AG04450 (cell line): ENCODE measurements at regions not wholly inside any gene's neighbourhood (a gene's known extent, or its start where the extent isn't known, plus 50 kb on each side); places are given as distances from the start of the nearest gene placed in this dataset.
"Not testable (repeated sequence)": the region's sequence is repeated elsewhere in the genome, so short reads cannot be mapped to it uniquely, and the experiment has no call there.

Experiments
- CTCF ChIA-PET: fragments of 300-600, 350-600 bp; formaldehyde crosslinking; extraction: SDS; loops from one replicate; lab custom pipeline; 2022; ENCODE audit warnings: antibody characterized with exemption, inconsistent platforms; lab: Charles Lee
- POLR2A ChIA-PET: fragments of 350-600 bp; formaldehyde crosslinking; extraction: SDS; loops from one replicate; lab custom pipeline; 2021; ENCODE audit warnings: antibody characterized with exemption, inconsistent platforms; lab: Yijun Ruan, JAX
- DNase-seq: peaks from one replicate; pipeline ENCODE4 v3.0.0-alpha.2; 2011; ENCODE audit warnings: low read depth, low spot score
- H3K27ac ChIP-seq: one replicate; pipeline ENCODE4 v1.5.1; 2012; ENCODE audit warnings: low read depth, low read length, control low read depth
- H3K27me3 ChIP-seq: one replicate; pipeline ENCODE4 v1.6.0; 2012; ENCODE audit warnings: low read length; ENCODE audit not compliant: control insufficient read depth, insufficient read depth
- H3K4me3 ChIP-seq: 2 replicates; pipeline ENCODE4 v1.5.1; 2011; ENCODE audit warnings: mild to moderate bottlenecking, low read depth, low read length, control low read depth
- H3K9me3 ChIP-seq: 2 replicates; pipeline ENCODE4 v1.5.1; 2012; ENCODE audit warnings: low read length; ENCODE audit not compliant: control insufficient read depth, insufficient read depth
- TF ChIP-seq, protein P1 (sequence below): IDR thresholded peaks from 2 replicates; pipeline ENCODE4 v1.5.1; 2011; ENCODE audit warnings: low read depth, low read length, control low read depth, inconsistent platforms

DNA sequence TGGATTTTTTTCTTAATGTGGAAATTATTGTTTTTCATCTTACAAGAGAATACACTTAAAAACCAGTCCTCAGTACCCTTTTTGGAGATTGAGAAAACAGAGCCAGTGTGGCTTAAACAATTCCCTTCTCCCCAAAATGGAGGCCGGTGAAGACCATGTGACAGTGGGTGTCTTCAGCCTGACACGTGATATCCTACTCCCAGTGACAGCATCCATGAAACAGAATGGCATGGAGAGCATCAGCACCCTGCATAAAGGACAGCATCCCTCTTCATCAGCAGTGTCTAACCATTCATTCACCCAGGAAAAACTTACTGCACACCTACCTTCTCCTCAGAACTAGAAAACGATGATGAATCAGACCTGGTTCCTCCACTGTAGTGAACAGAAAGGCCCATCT is 103.4 kb upstream of the RAI14 start:
- ChIA-PET CTCF (interaction anchor here (1.0 kb wide), 1 partner anchor 15 kb away, joined by 3 read pairs; no protein-coding TSS in a partner anchor), POLR2A (no interaction called here)
- TF ChIP-seq, protein P1, sequence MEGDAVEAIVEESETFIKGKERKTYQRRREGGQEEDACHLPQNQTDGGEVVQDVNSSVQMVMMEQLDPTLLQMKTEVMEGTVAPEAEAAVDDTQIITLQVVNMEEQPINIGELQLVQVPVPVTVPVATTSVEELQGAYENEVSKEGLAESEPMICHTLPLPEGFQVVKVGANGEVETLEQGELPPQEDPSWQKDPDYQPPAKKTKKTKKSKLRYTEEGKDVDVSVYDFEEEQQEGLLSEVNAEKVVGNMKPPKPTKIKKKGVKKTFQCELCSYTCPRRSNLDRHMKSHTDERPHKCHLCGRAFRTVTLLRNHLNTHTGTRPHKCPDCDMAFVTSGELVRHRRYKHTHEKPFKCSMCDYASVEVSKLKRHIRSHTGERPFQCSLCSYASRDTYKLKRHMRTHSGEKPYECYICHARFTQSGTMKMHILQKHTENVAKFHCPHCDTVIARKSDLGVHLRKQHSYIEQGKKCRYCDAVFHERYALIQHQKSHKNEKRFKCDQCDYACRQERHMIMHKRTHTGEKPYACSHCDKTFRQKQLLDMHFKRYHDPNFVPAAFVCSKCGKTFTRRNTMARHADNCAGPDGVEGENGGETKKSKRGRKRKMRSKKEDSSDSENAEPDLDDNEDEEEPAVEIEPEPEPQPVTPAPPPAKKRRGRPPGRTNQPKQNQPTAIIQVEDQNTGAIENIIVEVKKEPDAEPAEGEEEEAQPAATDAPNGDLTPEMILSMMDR, result no peak
- no peak for DNase-seq
- H3K27me3 ChIP-seq, result no peaks in the 10 kb centered on the region
- H3K9me3 ChIP-seq, result no peaks in the 10 kb centered on the region
- H3K4me3 ChIP-seq, result no peak overlapping the region
- H3K27ac ChIP-seq, result no peak overlapping the region

DNA sequence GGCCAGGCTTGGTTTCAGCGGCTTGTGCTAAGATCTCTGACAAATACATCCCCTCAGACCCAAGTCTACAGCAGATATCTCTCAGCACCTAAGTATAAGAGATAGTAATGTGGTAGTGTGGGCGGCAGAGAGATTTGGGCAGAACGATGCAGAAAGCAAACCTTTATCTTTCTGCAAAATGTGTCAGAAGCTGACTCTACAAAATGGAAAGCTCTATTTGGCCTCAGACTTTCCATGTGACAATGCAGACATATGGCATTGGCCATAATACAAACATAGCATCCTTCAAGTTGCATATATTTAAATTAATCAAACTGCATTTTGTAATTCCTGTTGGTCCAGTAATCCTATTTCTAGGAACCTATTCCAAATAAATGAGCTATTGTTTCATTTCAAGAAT is 102.5 kb upstream of the RAI14 start:
- ChIA-PET CTCF (no interaction called here), POLR2A (interaction anchor here (0.8 kb wide), 1 partner anchor 19 kb away, joined by 3 read pairs; no protein-coding TSS in a partner anchor)
- Histone ChIP-seq H3K27me3 (no peaks in the 10 kb centered on the region), H3K27ac (no peak overlapping the region), H3K9me3 (no peaks in the 10 kb centered on the region), H3K4me3 (no peak overlapping the region)
- TF ChIP-seq, protein P1, result no peak
- no peak for DNase-seq

DNA sequence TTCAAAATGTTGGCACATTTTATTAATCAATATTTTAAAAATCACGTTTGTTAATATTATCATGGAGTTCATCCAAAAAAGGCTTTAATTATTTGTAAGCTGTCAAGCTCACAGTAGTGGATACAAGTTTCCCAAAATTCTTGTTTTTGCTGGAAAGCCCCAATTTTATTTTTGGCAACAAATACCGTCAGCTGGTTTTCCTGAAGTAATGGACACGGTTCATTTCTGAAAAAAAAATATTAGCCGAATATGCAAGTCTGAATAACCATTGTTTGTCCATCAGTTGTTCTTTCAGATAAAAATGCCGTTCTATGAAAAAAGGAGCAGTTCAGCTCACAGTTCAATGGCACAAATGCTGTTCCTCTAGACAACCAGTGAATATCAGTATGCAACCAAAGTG is 101.5 kb upstream of the RAI14 start:
- DNase-seq, result no peak
- H3K27me3 ChIP-seq, result no peaks in the 10 kb centered on the region
- TF ChIP-seq, protein P1, result no peak
- POLR2A ChIA-PET, result no interaction called here
- no peaks in the 10 kb centered on the region for H3K9me3 ChIP-seq
- H3K27ac ChIP-seq, result no peak overlapping the region
- H3K4me3 ChIP-seq, result no peak overlapping the region
- CTCF ChIA-PET, result no interaction called here

DNA sequence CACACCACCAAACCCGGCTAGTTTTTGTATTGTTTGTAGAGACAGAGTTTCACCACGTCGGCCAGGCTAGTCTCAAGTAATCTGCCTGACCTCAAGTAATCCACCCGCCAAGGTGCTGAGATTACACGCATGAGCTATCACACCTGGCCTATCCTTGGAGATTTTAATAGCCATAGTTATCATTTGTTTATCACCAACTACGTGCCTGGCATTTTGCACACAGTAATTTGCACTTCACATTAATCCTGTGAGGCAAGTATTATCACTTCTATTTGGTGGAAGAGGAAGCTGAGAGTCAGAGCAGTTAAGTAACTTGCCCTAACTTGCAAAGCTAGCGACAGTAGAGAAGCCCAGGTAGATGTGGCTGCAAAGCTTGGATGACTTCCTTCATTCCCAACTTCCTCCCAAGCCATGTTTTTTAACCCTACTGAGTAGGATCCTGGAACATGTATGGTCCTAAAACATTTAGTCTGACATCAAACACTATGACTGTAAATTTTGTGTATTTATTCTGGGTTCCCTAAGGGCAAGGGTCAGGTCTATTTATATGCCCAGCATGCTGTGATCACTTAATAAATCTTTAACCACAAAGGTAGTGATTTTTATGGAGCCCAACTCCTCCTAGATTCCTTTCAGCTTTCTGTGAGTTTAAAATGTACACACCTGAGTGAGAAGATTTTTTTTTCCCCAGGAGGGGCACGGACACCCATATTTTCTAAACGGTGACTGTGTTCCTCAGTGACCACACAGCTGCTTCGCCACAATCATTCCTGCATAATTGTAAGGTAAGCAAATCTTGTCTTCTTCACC is 100.2 kb upstream of the RAI14 start:
- Histone ChIP-seq H3K9me3 (no peaks in the 10 kb centered on the region), H3K4me3 (no peak overlapping the region), H3K27ac (no peak overlapping the region), H3K27me3 (no peaks in the 10 kb centered on the region)
- TF ChIP-seq, protein P1, result no peak
- POLR2A ChIA-PET, result no interaction called here
- DNase-seq, result no peak
- CTCF ChIA-PET, result interaction anchor here (0.6 to 1.2 kb wide), 3 partner anchors 18 to 448 kb away, joined by 3 to 5 read pairs (median 4); no protein-coding TSS in a partner anchor

DNA sequence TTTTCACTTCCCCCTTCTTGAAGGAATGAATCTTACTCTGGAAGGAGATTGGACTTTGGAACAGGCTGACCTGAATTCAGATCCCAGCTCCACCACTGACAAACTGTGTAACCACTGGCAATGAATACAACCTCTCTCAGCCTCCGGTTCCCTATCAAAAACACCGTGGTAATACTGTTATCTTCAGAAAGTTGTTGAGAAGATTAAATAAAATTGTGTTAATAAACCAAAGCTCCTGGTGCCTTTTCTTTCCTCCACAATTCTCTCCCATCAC is 99.7 kb upstream of the RAI14 start:
- ChIA-PET CTCF (interaction anchor here (0.6 to 1.4 kb wide), 3 partner anchors 12 to 447 kb away, joined by 3 to 5 read pairs (median 4); no protein-coding TSS in a partner anchor), POLR2A (no interaction called here)
- no peak for DNase-seq

DNA sequence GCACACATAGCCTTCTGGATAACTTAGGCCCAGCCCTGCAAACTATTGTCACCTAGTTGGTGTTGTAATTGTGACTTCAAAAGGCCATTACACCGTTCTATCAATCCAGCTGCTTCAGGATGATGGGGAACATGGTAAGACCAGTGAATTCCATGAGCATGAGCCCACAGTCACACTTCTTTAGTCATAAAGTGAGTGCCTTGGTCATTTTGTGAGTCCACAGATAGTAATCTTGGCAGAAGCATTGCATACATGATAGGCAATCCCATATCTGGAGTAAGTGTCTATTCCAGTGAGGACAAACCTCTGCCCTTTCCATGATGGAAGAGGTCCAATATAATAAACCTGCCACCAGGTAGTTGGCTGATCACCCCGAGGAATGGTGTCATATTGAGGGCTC is 94.5 kb upstream of the RAI14 start:
- H3K27me3 ChIP-seq, H3K27ac ChIP-seq, H3K4me3 ChIP-seq, CTCF ChIA-PET, POLR2A ChIA-PET, H3K9me3 ChIP-seq, DNase-seq: not testable (repeated sequence)

More for the DNA sequence above, 99.7 kb upstream of the RAI14 start:
- Histone ChIP-seq H3K4me3 (no peak overlapping the region), H3K27ac (no peak overlapping the region), H3K27me3 (no peaks in the 10 kb centered on the region), H3K9me3 (no peaks in the 10 kb centered on the region)
- TF ChIP-seq, protein P1, result no peak
